A673 (cell line): ENCODE measurements at regions not wholly inside any gene's neighbourhood (a gene's known extent, or its start where the extent isn't known, plus 50 kb on each side); places are given as distances from the start of the nearest gene placed in this dataset.

Experiments used
- BruUV-seq: library from RNA; stranded (reverse); fragments of 400-500 nt; replicated peaks from 2 replicates; lab custom pipeline; 2021; lab: Mats Ljungman, UMichigan
- CTCF ChIA-PET: fragments of 300-600 bp; sonication (Branson Sonifier 250); formaldehyde crosslinking; loops from one replicate; lab custom pipeline; 2022; ENCODE audit warnings: antibody characterized with exemption; lab: Charles Lee
- POLR2A ChIA-PET: fragments of 300-600 bp; sonication (Branson Sonifier 250); formaldehyde crosslinking; loops from one replicate; lab custom pipeline; 2022; ENCODE audit warnings: antibody characterized with exemption; ENCODE audit not compliant: low non-redundant PET; lab: Charles Lee
- DNase-seq: peaks from one replicate; pipeline ENCODE4 v3.0.0-alpha.2; 2015; ENCODE audit warnings: low spot score
- H3K27ac ChIP-seq: fragments of 200-600 bp; sonication (generic); 2 replicates; pipeline ENCODE4 v1.5.1; 2016; ENCODE audit warnings: mixed run types, low read depth, mild to moderate bottlenecking, mixed read lengths, antibody characterized with exemption, low read length; ENCODE audit not compliant: poor library complexity, severe bottlenecking
- H3K27me3 ChIP-seq: fragments of 200-600 bp; sonication (generic); replicated peaks from 2 replicates; pipeline ENCODE4 v1.6.1; 2017; ENCODE audit warnings: mixed run types, low read depth, mild to moderate bottlenecking, mixed read lengths, antibody characterized with exemption, low read length; ENCODE audit not compliant: insufficient read depth, poor library complexity
- H3K36me3 ChIP-seq: fragments of 200-600 bp; sonication (generic); 2 replicates; pipeline ENCODE4 v1.6.1; 2016; ENCODE audit warnings: mixed run types, mild to moderate bottlenecking, mixed read lengths, antibody characterized with exemption, low read length; ENCODE audit not compliant: insufficient read depth, poor library complexity, severe bottlenecking
- H3K4me1 ChIP-seq: fragments of 200-600 bp; sonication (generic); 2 replicates; pipeline ENCODE4 v1.6.1; 2017; ENCODE audit warnings: mixed run types, mild to moderate bottlenecking, mixed read lengths, antibody characterized with exemption, low read length; ENCODE audit not compliant: insufficient read depth, poor library complexity, severe bottlenecking
- H3K4me3 ChIP-seq: fragments of 200-600 bp; sonication (generic); 2 replicates; pipeline ENCODE4 v1.5.1; 2016; ENCODE audit warnings: low read depth, mixed run types, mild to moderate bottlenecking, mixed read lengths, low read length; ENCODE audit not compliant: poor library complexity, severe bottlenecking
- H3K9me3 ChIP-seq: fragments of 200-600 bp; sonication (generic); 2 replicates; pipeline ENCODE4 v1.6.1; 2016; ENCODE audit warnings: mixed run types, low read depth, mild to moderate bottlenecking, mixed read lengths, antibody characterized with exemption, low read length; ENCODE audit not compliant: poor library complexity, severe bottlenecking
- EZH2 ChIP-seq: fragments of 200-600 bp; sonication (generic); IDR thresholded peaks from 2 replicates; pipeline ENCODE4 v1.6.1; 2017; ENCODE audit warnings: borderline replicate concordance, low read depth, mild to moderate bottlenecking, mixed read lengths, antibody characterized with exemption, low read length; ENCODE audit not compliant: poor library complexity, severe bottlenecking
- intact Hi-C: fragments of 100-400 bp; cut with micrococcal nuclease; formaldehyde crosslinking; loops from one replicate; pipeline ENCODE4 v1.10.0; 2022; ENCODE audit not compliant: unreplicated experiment
- TF ChIP-seq, protein P1 (sequence below): fragments of 300-800, 200-600 bp; sonication (generic); conservative IDR thresholded peaks from 2 replicates; pipeline ENCODE4 v1.5.1; 2017; ENCODE audit warnings: low read depth, mild to moderate bottlenecking, antibody characterized with exemption, low read length, moderate library complexity, mixed read lengths

DNA sequence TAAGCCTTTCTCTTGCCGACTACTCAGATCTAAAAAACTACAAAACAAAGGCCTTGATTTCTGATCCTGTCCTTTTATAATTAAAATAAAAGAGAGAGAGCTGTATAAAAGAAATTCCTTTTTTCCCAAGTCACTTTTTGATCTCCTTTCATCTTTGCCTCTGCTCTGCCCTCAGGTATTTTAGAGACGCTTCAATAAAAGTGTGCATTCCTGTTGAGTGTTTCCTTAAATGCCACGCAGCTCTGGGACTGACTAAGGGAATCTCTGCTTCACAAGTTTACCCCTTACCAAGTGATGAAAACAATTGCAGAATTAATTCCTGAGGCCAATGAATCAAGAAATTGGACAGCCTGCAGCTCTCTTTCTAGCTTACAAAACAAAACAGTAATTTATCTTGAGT, 1109.8 kb downstream of the TMTC2 start:
- no peaks in the 10 kb centered on the region for H3K36me3 ChIP-seq
- H3K4me1 ChIP-seq: no peaks in the 10 kb centered on the region
- H3K4me3 ChIP-seq: no peak overlapping the region
- CTCF ChIA-PET: no interaction called here
- intact Hi-C loops: no loop called here
- POLR2A ChIA-PET: no interaction called here
- H3K9me3 ChIP-seq: no peaks in the 10 kb centered on the region
- no peak overlapping the region for H3K27ac ChIP-seq
- H3K27me3 ChIP-seq: no peaks in the 10 kb centered on the region
- BruUV-seq: no TSS peak
- no peak for TF ChIP-seq EZH2
- TF ChIP-seq, protein P1, sequence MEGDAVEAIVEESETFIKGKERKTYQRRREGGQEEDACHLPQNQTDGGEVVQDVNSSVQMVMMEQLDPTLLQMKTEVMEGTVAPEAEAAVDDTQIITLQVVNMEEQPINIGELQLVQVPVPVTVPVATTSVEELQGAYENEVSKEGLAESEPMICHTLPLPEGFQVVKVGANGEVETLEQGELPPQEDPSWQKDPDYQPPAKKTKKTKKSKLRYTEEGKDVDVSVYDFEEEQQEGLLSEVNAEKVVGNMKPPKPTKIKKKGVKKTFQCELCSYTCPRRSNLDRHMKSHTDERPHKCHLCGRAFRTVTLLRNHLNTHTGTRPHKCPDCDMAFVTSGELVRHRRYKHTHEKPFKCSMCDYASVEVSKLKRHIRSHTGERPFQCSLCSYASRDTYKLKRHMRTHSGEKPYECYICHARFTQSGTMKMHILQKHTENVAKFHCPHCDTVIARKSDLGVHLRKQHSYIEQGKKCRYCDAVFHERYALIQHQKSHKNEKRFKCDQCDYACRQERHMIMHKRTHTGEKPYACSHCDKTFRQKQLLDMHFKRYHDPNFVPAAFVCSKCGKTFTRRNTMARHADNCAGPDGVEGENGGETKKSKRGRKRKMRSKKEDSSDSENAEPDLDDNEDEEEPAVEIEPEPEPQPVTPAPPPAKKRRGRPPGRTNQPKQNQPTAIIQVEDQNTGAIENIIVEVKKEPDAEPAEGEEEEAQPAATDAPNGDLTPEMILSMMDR: no peak
- no peak for DNase-seq

DNA sequence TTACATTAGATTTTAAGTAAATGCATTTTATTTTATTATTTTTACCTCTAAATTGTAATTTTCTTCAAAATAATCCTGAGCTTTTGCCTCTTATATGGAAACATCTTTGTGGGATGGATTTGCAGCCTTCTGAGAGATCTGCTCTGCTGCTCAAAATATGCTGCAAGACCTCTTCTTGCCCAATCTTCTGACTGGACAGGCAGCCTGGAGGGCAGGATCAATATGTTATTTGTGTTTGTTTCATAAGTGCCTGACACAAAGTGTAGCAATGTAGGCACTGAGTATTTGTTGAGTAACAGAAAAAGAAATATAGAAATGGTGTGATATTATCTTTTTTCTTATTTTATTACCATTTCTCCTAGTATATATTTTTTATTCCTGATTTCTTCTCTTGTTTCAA, 1106.9 kb downstream of the TMTC2 start:
- intact Hi-C loops: no loop called here
- Histone ChIP-seq H3K27ac (no peak overlapping the region), H3K27me3 (no peaks in the 10 kb centered on the region), H3K9me3 (no peaks in the 10 kb centered on the region), H3K36me3 (no peaks in the 10 kb centered on the region), H3K4me3 (no peak overlapping the region), H3K4me1 (no peaks in the 10 kb centered on the region)
- POLR2A ChIA-PET: no interaction called here
- CTCF ChIA-PET: no interaction called here
- TF ChIP-seq, protein P1: no peak
- BruUV-seq: no TSS peak
- no peak for DNase-seq

DNA sequence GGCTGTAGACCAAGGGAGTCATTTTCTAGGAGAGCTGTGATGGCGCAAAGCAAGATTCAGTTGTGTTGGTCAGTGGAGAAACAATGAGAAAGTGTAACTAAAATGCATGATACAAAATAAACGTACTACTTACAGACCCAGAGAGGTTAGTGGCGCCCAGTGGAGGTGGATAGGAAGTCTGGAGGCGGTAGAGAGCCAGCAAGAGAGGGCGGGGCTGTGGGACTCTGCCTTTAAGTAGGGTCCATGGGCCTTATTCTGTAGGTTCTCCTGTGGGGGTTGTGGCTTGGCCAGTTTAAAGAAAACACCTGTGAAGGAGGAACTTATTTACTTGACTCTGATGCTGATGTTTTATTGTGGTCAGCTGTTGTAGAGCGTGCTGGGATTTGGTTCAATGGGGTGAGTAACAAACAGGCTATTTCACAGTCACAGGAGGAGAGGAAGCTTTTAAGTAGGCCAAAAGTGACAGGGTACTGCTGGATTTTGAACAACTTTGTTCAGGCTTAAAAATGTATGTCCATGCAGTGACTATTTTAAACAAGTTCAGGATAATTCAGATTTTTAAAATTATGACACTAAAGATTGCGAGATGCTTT, 1097.7 kb downstream of the TMTC2 start:
- H3K36me3 ChIP-seq: no peaks in the 10 kb centered on the region
- POLR2A ChIA-PET: no interaction called here
- H3K27me3 ChIP-seq: no peaks in the 10 kb centered on the region
- H3K4me3 ChIP-seq: no peak overlapping the region
- intact Hi-C loops: no loop called here
- H3K9me3 ChIP-seq: no peaks in the 10 kb centered on the region
- no peak for DNase-seq
- CTCF ChIA-PET: no interaction called here
- BruUV-seq: no TSS peak
- TF ChIP-seq EZH2: no peak
- TF ChIP-seq, protein P1: no peak
- no peak overlapping the region for H3K27ac ChIP-seq
- H3K4me1 ChIP-seq: no peaks in the 10 kb centered on the region
